ENCODE measurements at regions not wholly inside any gene's neighbourhood (a gene's known extent, or its start where the extent isn't known, plus 50 kb on each side); places are given as distances from the start of the nearest gene placed in this dataset.

GRCh38 chr18:40612356-40612755 is 1342.7 kb upstream of the PIK3C3 start:
- WGBS = 77% methylated on average over 1 of the region's 1 CpG
- Histone ChIP-seq H2BK5ac (ENCODE audit: low read depth, low read length, poor library complexity, severe bottlenecking) (no peak overlapping the region), H3K4me2 (ENCODE audit: low read length, poor library complexity, severe bottlenecking) (no peak overlapping the region), H3K27me3 (ENCODE audit: control insufficient read depth in 1 of 2, insufficient read depth in 1 of 2, low read length in 2 of 2) (no peaks in the 10 kb centered on the region), H2BK15ac (ENCODE audit: low read depth, poor library complexity, severe bottlenecking) (no peak overlapping the region), H3K9me3 (ENCODE audit: control insufficient read depth, low read length) (peaks cover 6% of the 10 kb centered on the region), H3K27ac (ENCODE audit: low read length, poor library complexity, severe bottlenecking) (no peak overlapping the region), H3K4ac (ENCODE audit: low read depth in 1 of 2, low read length in 2 of 2) (no peak overlapping the region), H3K18ac (ENCODE audit: low read depth in 1 of 2, low read length in 2 of 2) (no peak overlapping the region), H2AFZ (ENCODE audit: low read depth, low read length) (no peak overlapping the region), H3K4me1 (ENCODE audit: control insufficient read depth, insufficient read depth, low read depth, low read length) (no peaks in the 10 kb centered on the region), H3K14ac (ENCODE audit: low read length in 2 of 2) (no peak overlapping the region), H3K36me3 (ENCODE audit: control insufficient read depth in 1 of 2, insufficient read depth in 2 of 2, low read depth in 1 of 2, low read length in 2 of 2) (no peaks in the 10 kb centered on the region), H2AK5ac (ENCODE audit: low read length, severe bottlenecking) (no peak overlapping the region), H3K23ac (ENCODE audit: low read length in 2 of 2) (no peak overlapping the region), H2BK12ac (ENCODE audit: low read length in 2 of 2) (no peak overlapping the region), H3K9ac (ENCODE audit: low read length) (no peak overlapping the region), H2BK120ac (ENCODE audit: low read depth, low read length) (no peak overlapping the region), H3K4me3 (ENCODE audit: insufficient read depth in 1 of 2, low read depth in 1 of 2, low read length in 2 of 2) (no peak overlapping the region), H3K79me1 (replicated peaks; ENCODE audit: low read length, poor library complexity, severe bottlenecking) (no peaks in the 10 kb centered on the region), H4K8ac (ENCODE audit: low read length) (no peak overlapping the region), H4K91ac (ENCODE audit: low read length) (no peak overlapping the region)
- no peak for DNase-seq

GRCh38 chr18:40608226-40608625 is 1346.8 kb upstream of the PIK3C3 start:
- no peak overlapping the region for H3K18ac ChIP-seq (ENCODE audit: low read depth in 1 of 2, low read length in 2 of 2)
- 90% methylated on average over 2 of the region's 2 CpGs for WGBS
- H4K91ac ChIP-seq (ENCODE audit: low read length) = no peak overlapping the region
- no peaks in the 10 kb centered on the region for H3K4me1 ChIP-seq (ENCODE audit: control insufficient read depth, insufficient read depth, low read depth, low read length)
- no peak overlapping the region for H2BK5ac ChIP-seq (ENCODE audit: low read depth, low read length, poor library complexity, severe bottlenecking)
- no peak overlapping the region for H2BK120ac ChIP-seq (ENCODE audit: low read depth, low read length)
- H2BK15ac ChIP-seq (ENCODE audit: low read depth, poor library complexity, severe bottlenecking) = no peak overlapping the region
- H3K4ac ChIP-seq (ENCODE audit: low read depth in 1 of 2, low read length in 2 of 2) = no peak overlapping the region
- DNase-seq = no peak
- no peaks in the 10 kb centered on the region for H3K79me1 ChIP-seq (replicated peaks; ENCODE audit: low read length, poor library complexity, severe bottlenecking)
- no peak overlapping the region for H2AK5ac ChIP-seq (ENCODE audit: low read length, severe bottlenecking)
- no peak overlapping the region for H3K23ac ChIP-seq (ENCODE audit: low read length in 2 of 2)
- H4K8ac ChIP-seq (ENCODE audit: low read length) = no peak overlapping the region
- no peak overlapping the region for H3K9ac ChIP-seq (ENCODE audit: low read length)
- no peak overlapping the region for H3K4me2 ChIP-seq (ENCODE audit: low read length, poor library complexity, severe bottlenecking)
- no peak overlapping the region for H3K14ac ChIP-seq (ENCODE audit: low read length in 2 of 2)
- H3K36me3 ChIP-seq (ENCODE audit: control insufficient read depth in 1 of 2, insufficient read depth in 2 of 2, low read depth in 1 of 2, low read length in 2 of 2) = no peaks in the 10 kb centered on the region
- no peak overlapping the region for H3K4me3 ChIP-seq (ENCODE audit: insufficient read depth in 1 of 2, low read depth in 1 of 2, low read length in 2 of 2)
- no peak overlapping the region for H3K27ac ChIP-seq (ENCODE audit: low read length, poor library complexity, severe bottlenecking)
- H2AFZ ChIP-seq (ENCODE audit: low read depth, low read length) = no peak overlapping the region
- no peak overlapping the region for H2BK12ac ChIP-seq (ENCODE audit: low read length in 2 of 2)
- H3K27me3 ChIP-seq (ENCODE audit: control insufficient read depth in 1 of 2, insufficient read depth in 1 of 2, low read length in 2 of 2) = no peaks in the 10 kb centered on the region
- no peaks in the 10 kb centered on the region for H3K9me3 ChIP-seq (ENCODE audit: control insufficient read depth, low read length)

- Histone ChIP-seq H3K4ac (ENCODE audit: low read depth in 1 of 2, low read length in 2 of 2) (no peak overlapping the region), H3K36me3 (ENCODE audit: control insufficient read depth in 1 of 2, insufficient read depth in 2 of 2, low read depth in 1 of 2, low read length in 2 of 2) (no peaks in the 10 kb centered on the region), H3K18ac (ENCODE audit: low read depth in 1 of 2, low read length in 2 of 2) (no peak overlapping the region), H4K91ac (ENCODE audit: low read length) (no peak overlapping the region), H2BK15ac (ENCODE audit: low read depth, poor library complexity, severe bottlenecking) (no peak overlapping the region), H3K79me1 (replicated peaks; ENCODE audit: low read length, poor library complexity, severe bottlenecking) (no peaks in the 10 kb centered on the region), H3K14ac (ENCODE audit: low read length in 2 of 2) (no peak overlapping the region), H2BK120ac (ENCODE audit: low read depth, low read length) (no peak overlapping the region), H3K4me2 (ENCODE audit: low read length, poor library complexity, severe bottlenecking) (no peak overlapping the region), H2BK12ac (ENCODE audit: low read length in 2 of 2) (no peak overlapping the region), H3K27ac (ENCODE audit: low read length, poor library complexity, severe bottlenecking) (no peak overlapping the region), H3K4me1 (ENCODE audit: control insufficient read depth, insufficient read depth, low read depth, low read length) (no peaks in the 10 kb centered on the region), H3K9ac (ENCODE audit: low read length) (no peak overlapping the region), H4K8ac (ENCODE audit: low read length) (no peak overlapping the region), H2BK5ac (ENCODE audit: low read depth, low read length, poor library complexity, severe bottlenecking) (no peak overlapping the region), H2AFZ (ENCODE audit: low read depth, low read length) (no peak overlapping the region), H2AK5ac (ENCODE audit: low read length, severe bottlenecking) (no peak overlapping the region), H3K27me3 (ENCODE audit: control insufficient read depth in 1 of 2, insufficient read depth in 1 of 2, low read length in 2 of 2) (no peaks in the 10 kb centered on the region), H3K9me3 (ENCODE audit: control insufficient read depth, low read length) (no peaks in the 10 kb centered on the region), H3K4me3 (ENCODE audit: insufficient read depth in 1 of 2, low read depth in 1 of 2, low read length in 2 of 2) (no peak overlapping the region), H3K23ac (ENCODE audit: low read length in 2 of 2) (no peak overlapping the region)
- no peak for DNase-seq
- 88% methylated on average over 5 of the region's 6 CpGs for WGBS
Observed at GRCh38 chr18:40607542-40608148, 1347.4 kb upstream of the PIK3C3 start.

GRCh38 chr18:40606996-40607395 is 1348.0 kb upstream of the PIK3C3 start:
- Histone ChIP-seq H3K23ac (ENCODE audit: low read length in 2 of 2) (no peak overlapping the region), H2AFZ (ENCODE audit: low read depth, low read length) (no peak overlapping the region), H3K27me3 (ENCODE audit: control insufficient read depth in 1 of 2, insufficient read depth in 1 of 2, low read length in 2 of 2) (no peaks in the 10 kb centered on the region), H3K36me3 (ENCODE audit: control insufficient read depth in 1 of 2, insufficient read depth in 2 of 2, low read depth in 1 of 2, low read length in 2 of 2) (no peaks in the 10 kb centered on the region), H3K79me1 (replicated peaks; ENCODE audit: low read length, poor library complexity, severe bottlenecking) (no peaks in the 10 kb centered on the region), H3K9ac (ENCODE audit: low read length) (no peak overlapping the region), H3K4me1 (ENCODE audit: control insufficient read depth, insufficient read depth, low read depth, low read length) (no peaks in the 10 kb centered on the region), H4K91ac (ENCODE audit: low read length) (no peak overlapping the region), H4K8ac (ENCODE audit: low read length) (no peak overlapping the region), H2BK15ac (ENCODE audit: low read depth, poor library complexity, severe bottlenecking) (no peak overlapping the region), H3K4me2 (ENCODE audit: low read length, poor library complexity, severe bottlenecking) (no peak overlapping the region), H3K27ac (ENCODE audit: low read length, poor library complexity, severe bottlenecking) (no peak overlapping the region), H2BK120ac (ENCODE audit: low read depth, low read length) (no peak overlapping the region), H3K18ac (ENCODE audit: low read depth in 1 of 2, low read length in 2 of 2) (no peak overlapping the region), H3K14ac (ENCODE audit: low read length in 2 of 2) (no peak overlapping the region), H2AK5ac (ENCODE audit: low read length, severe bottlenecking) (no peak overlapping the region), H2BK5ac (ENCODE audit: low read depth, low read length, poor library complexity, severe bottlenecking) (no peak overlapping the region), H3K4me3 (ENCODE audit: insufficient read depth in 1 of 2, low read depth in 1 of 2, low read length in 2 of 2) (no peak overlapping the region), H2BK12ac (ENCODE audit: low read length in 2 of 2) (no peak overlapping the region), H3K4ac (ENCODE audit: low read depth in 1 of 2, low read length in 2 of 2) (no peak overlapping the region), H3K9me3 (ENCODE audit: control insufficient read depth, low read length) (no peaks in the 10 kb centered on the region)
- DNase-seq = no peak
- 100% methylated on average over 1 of the region's 1 CpG for WGBS
